GM12878 (cell line): ENCODE measurements at regions not wholly inside any gene's neighbourhood (a gene's known extent, or its start where the extent isn't known, plus 50 kb on each side); places are given as distances from the start of the nearest gene placed in this dataset.

ENCODE experiments used
- ATAC-seq: fragments of 200-7000 bp; cut with Tn5 transposase; 3 replicates; pipeline ENCODE4 v1.9.1; 2020; ENCODE audit warnings: mild to moderate bottlenecking, moderate library complexity
- BruUV-seq: library from RNA; stranded (reverse); fragments of 400-500 nt; replicated peaks from 2 replicates; lab custom pipeline; 2021; lab: Mats Ljungman, UMichigan
- CTCF ChIA-PET: fragments of 300-600 bp; sonication (Branson Sonifier 250); formaldehyde crosslinking; extraction: SDS; loops from one replicate; lab custom pipeline; 2021; ENCODE audit warnings: inconsistent platforms; lab: Yijun Ruan, JAX
- POLR2A ChIA-PET: fragments of 350-600 bp; formaldehyde crosslinking; extraction: SDS; loops from one replicate; lab custom pipeline; 2021; ENCODE audit warnings: inconsistent platforms; lab: Charles Lee
- RAD21 ChIA-PET: fragments of 300-600 bp; sonication (Branson Sonifier 250); formaldehyde crosslinking; loops from one replicate; lab custom pipeline; 2023; ENCODE audit warnings: antibody characterized with exemption; ENCODE audit not compliant: unreplicated experiment; lab: Charles Lee
- SMC1A ChIA-PET: fragments of 300-600 bp; sonication (Branson Sonifier 250); formaldehyde crosslinking; loops from one replicate; lab custom pipeline; 2023; ENCODE audit not compliant: unreplicated experiment, uncharacterized antibody; lab: Charles Lee
- DNase-seq: peaks from one replicate; pipeline ENCODE4 v3.0.0-alpha.2; 2011; ENCODE audit warnings: low read depth, low spot score
- FAIRE-seq: peaks from 3 replicates; lab custom pipeline; 2011; peaks lifted over from hg19 to GRCh38; lab: Jason Lieb, UNC
- H2AFZ ChIP-seq: 2 replicates; pipeline ENCODE4 v1.6.0; 2011; ENCODE audit warnings: low read depth, low read length, control low read depth; ENCODE audit not compliant: control insufficient read depth
- H3K27ac ChIP-seq: 2 replicates; pipeline ENCODE4 v1.5.1; 2011; ENCODE audit warnings: control low read depth; ENCODE audit not compliant: control insufficient read depth, insufficient read depth
- H3K27me3 ChIP-seq, 2 experiments: replicated peaks in 1 of 2; 2 replicates each; pipeline versions ENCODE4 v1.6.0 to v1.6.1; 2011; ENCODE audit warnings: low read length in 1 of 2; ENCODE audit not compliant: control insufficient read depth in 2 of 2, insufficient read depth in 2 of 2
- H3K36me3 ChIP-seq, 2 experiments: 2 replicates each; pipeline ENCODE4 v1.5.1; 2011; ENCODE audit warnings: low read length in 1 of 2; ENCODE audit not compliant: control insufficient read depth in 2 of 2, insufficient read depth in 2 of 2
- H3K4me1 ChIP-seq: 2 replicates; pipeline ENCODE4 v1.6.1; 2011; ENCODE audit warnings: mild to moderate bottlenecking, low read length, moderate library complexity, mixed read lengths; ENCODE audit not compliant: control insufficient read depth, insufficient read depth
- H3K4me2 ChIP-seq: 2 replicates; pipeline ENCODE4 v1.6.0; 2011; ENCODE audit warnings: control low read depth; ENCODE audit not compliant: control insufficient read depth, insufficient read depth
- H3K4me3 ChIP-seq: fragments of 200-600 bp; sonication (generic); 2 replicates; pipeline ENCODE4 v1.5.1; 2016
- H3K79me2 ChIP-seq: 2 replicates; pipeline ENCODE4 v1.6.0; 2011; ENCODE audit warnings: low read length; ENCODE audit not compliant: control insufficient read depth, insufficient read depth
- H3K9ac ChIP-seq: 2 replicates; pipeline ENCODE4 v1.8.0; 2011; ENCODE audit warnings: low read length, control low read depth, mixed read lengths; ENCODE audit not compliant: control insufficient read depth, insufficient read depth
- H3K9me3 ChIP-seq: replicated peaks from 3 replicates; pipeline ENCODE4 v1.5.1; 2011; ENCODE audit warnings: mild to moderate bottlenecking, low read length; ENCODE audit not compliant: control insufficient read depth, insufficient read depth
- H4K20me1 ChIP-seq: 2 replicates; pipeline ENCODE4 v1.6.0; 2011; ENCODE audit not compliant: control insufficient read depth, insufficient read depth
- ATF7 ChIP-seq: fragments of 450-650 bp; IDR thresholded peaks from 2 replicates; pipeline ENCODE4 v1.6.1; 2016; ENCODE audit warnings: low read depth, mild to moderate bottlenecking
- CREB1 ChIP-seq: IDR thresholded peaks from 2 replicates; pipeline ENCODE4 v1.6.1; 2012; ENCODE audit warnings: low read depth, mild to moderate bottlenecking, inconsistent platforms
- CREM ChIP-seq: IDR thresholded peaks from 2 replicates; pipeline ENCODE4 v1.6.1; 2014; ENCODE audit warnings: antibody characterized with exemption, low read depth
- KAT2A ChIP-seq: conservative IDR thresholded peaks from 2 replicates; pipeline ENCODE4 v1.6.1; 2011; ENCODE audit warnings: low read depth, low read length; ENCODE audit not compliant: control insufficient read depth
- MEF2A ChIP-seq: IDR thresholded peaks from 2 replicates; pipeline ENCODE4 v1.6.1; 2011; ENCODE audit warnings: low read depth, mild to moderate bottlenecking, low read length, moderate library complexity; ENCODE audit not compliant: insufficient read depth
- MYC ChIP-seq: IDR thresholded peaks from 2 replicates; pipeline ENCODE4 v1.6.1; 2011; ENCODE audit warnings: mild to moderate bottlenecking, low read length, moderate library complexity, inconsistent platforms; ENCODE audit not compliant: insufficient read depth, insufficient replicate concordance, insufficient read length, severe bottlenecking
- RELA ChIP-seq: fragments of 450-650 bp; IDR thresholded peaks from 2 replicates; pipeline ENCODE4 v1.8.0; 2014; ENCODE audit warnings: borderline replicate concordance; ENCODE audit not compliant: partially characterized antibody
- RFX5 ChIP-seq: IDR thresholded peaks from 2 replicates; pipeline ENCODE4 v1.6.1; 2011; ENCODE audit warnings: low read depth, low read length, improper control_type of control experiment
- SREBF2 ChIP-seq: IDR thresholded peaks from 2 replicates; pipeline ENCODE4 v1.6.1; 2012; ENCODE audit warnings: mild to moderate bottlenecking, low read length
- SRF ChIP-seq, 2 experiments: IDR thresholded peaks; 2 replicates each; pipeline ENCODE4 v1.6.1; 2011; ENCODE audit warnings: low read depth in 2 of 2, low read length in 2 of 2, mild to moderate bottlenecking in 1 of 2, moderate library complexity in 1 of 2
- SUZ12 ChIP-seq: fragments of 200-600 bp; sonication (generic); IDR thresholded peaks from one replicate; pipeline ENCODE4 v1.6.1; 2018; ENCODE audit warnings: antibody characterized with exemption, mild to moderate bottlenecking; ENCODE audit not compliant: unreplicated experiment
- YY1 ChIP-seq: IDR thresholded peaks from 2 replicates; pipeline ENCODE4 v1.6.1; 2011; ENCODE audit warnings: low read depth, mild to moderate bottlenecking, low read length
- ZNF384 ChIP-seq: IDR thresholded peaks from 2 replicates; pipeline ENCODE4 v1.6.1; 2012; ENCODE audit warnings: low read depth, mild to moderate bottlenecking, low read length, improper control_type of control experiment, borderline replicate concordance
- WGBS: methylation state at CpG from one replicate; pipeline ENCODE4 v1.1.6; 2016; ENCODE audit warnings: low lambda C conversion rate; ENCODE audit not compliant: insufficient replicate concordance, insufficient coverage; ENCODE audit errors: missing lambda C conversion rate; 5-methylcytosine and 5-hydroxymethylcytosine counted together
- in situ Hi-C: fragments of 300-500 bp; cut with MboI; formaldehyde crosslinking; loops from 9 replicates; pipeline ENCODE4 v1.14.3; 2018; ENCODE audit warnings: mixed read lengths
- intact Hi-C: fragments of 100-400 bp; cut with micrococcal nuclease; formaldehyde crosslinking; loops from one replicate; pipeline ENCODE4 v1.14.2; 2022; ENCODE audit not compliant: unreplicated experiment
- TF ChIP-seq, protein P1 (sequence below): IDR thresholded peaks from 2 replicates; pipeline ENCODE4 v1.6.1; 2011; ENCODE audit warnings: mild to moderate bottlenecking, low read depth, low read length, moderate library complexity; ENCODE audit not compliant: insufficient replicate concordance
- TF ChIP-seq, protein P2 (sequence below), 3 experiments: IDR thresholded peaks in 2 of 3; conservative IDR thresholded peaks in 1 of 3; 2 replicates each; pipeline ENCODE4 v1.5.1; 2011; ENCODE audit warnings: low read depth in 3 of 3, low read length in 3 of 3, mild to moderate bottlenecking in 3 of 3, control low read depth in 2 of 3, moderate library complexity in 2 of 3, inconsistent platforms in 1 of 3, mixed read lengths in 1 of 3; ENCODE audit not compliant: control insufficient read depth in 2 of 3, insufficient read depth in 1 of 3; ENCODE audit errors: extremely low read depth in 1 of 3

DNA sequence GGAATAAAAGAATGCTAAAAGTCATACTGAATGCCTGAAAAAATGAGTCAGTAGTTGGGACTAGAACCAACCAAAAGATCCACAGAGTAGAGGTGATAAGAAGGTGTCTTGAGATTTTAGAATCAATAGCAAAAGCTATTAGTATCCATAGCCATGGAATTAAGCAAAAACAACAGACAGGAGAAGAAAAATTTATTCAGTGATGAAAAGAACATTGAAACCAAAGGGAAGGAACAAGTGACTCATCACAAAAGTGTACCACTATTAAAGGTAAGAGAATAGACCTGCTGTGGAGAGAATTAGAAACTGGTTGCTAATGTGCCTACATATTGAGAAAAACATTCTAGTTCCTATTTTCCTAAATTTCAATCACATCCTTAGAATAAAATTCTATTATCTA lies 182.0 kb upstream of the NEIL3 start (continued):
- TF ChIP-seq RFX5 = no peak

- Histone ChIP-seq H3K27me3 (no peaks in the 10 kb centered on the region), H3K27ac (no peak overlapping the region), H3K4me1 (no peaks in the 10 kb centered on the region), H3K4me2 (no peak overlapping the region), H3K9ac (no peak overlapping the region), H3K36me3 (no peaks in the 10 kb centered on the region), H4K20me1 (no peaks in the 10 kb centered on the region), H3K79me2 (no peaks in the 10 kb centered on the region), H2AFZ (no peak overlapping the region), H3K9me3 (no peaks in the 10 kb centered on the region), H3K4me3 (no peak overlapping the region)
- intact Hi-C loops (no loop called here), in situ Hi-C loops (no loop called here)
- FAIRE-seq = no peak
- no TSS peak for BruUV-seq
- 0% methylated on average over 1 of the region's 1 CpG for WGBS
- ATAC-seq = no peak
- ChIA-PET POLR2A (no interaction called here), CTCF (no interaction called here), RAD21 (no interaction called here), SMC1A (interaction anchor here (0.7 kb wide), 1 partner anchor 170 kb away, joined by 3 read pairs; no protein-coding TSS in a partner anchor)
- no peak for DNase-seq
- TF ChIP-seq SRF (IDR thresholded peaks at IDR 0.05; ENCODE audit: low read depth in 2 of 2, low read length in 2 of 2) = no peak
- TF ChIP-seq ZNF384 = no peak
- no peak for TF ChIP-seq RELA
- TF ChIP-seq SUZ12 = no peak
- TF ChIP-seq CREM = no peak
- no peak for TF ChIP-seq KAT2A
- TF ChIP-seq MEF2A = no peak
- no peak for TF ChIP-seq YY1
- no peak for TF ChIP-seq ATF7
- TF ChIP-seq, protein P1, sequence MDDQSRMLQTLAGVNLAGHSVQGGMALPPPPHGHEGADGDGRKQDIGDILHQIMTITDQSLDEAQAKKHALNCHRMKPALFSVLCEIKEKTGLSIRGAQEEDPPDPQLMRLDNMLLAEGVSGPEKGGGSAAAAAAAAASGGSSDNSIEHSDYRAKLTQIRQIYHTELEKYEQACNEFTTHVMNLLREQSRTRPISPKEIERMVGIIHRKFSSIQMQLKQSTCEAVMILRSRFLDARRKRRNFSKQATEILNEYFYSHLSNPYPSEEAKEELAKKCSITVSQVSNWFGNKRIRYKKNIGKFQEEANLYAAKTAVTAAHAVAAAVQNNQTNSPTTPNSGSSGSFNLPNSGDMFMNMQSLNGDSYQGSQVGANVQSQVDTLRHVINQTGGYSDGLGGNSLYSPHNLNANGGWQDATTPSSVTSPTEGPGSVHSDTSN = no peak
- TF ChIP-seq SREBF2 = no peak
- TF ChIP-seq MYC = no peak
- TF ChIP-seq, protein P2, sequence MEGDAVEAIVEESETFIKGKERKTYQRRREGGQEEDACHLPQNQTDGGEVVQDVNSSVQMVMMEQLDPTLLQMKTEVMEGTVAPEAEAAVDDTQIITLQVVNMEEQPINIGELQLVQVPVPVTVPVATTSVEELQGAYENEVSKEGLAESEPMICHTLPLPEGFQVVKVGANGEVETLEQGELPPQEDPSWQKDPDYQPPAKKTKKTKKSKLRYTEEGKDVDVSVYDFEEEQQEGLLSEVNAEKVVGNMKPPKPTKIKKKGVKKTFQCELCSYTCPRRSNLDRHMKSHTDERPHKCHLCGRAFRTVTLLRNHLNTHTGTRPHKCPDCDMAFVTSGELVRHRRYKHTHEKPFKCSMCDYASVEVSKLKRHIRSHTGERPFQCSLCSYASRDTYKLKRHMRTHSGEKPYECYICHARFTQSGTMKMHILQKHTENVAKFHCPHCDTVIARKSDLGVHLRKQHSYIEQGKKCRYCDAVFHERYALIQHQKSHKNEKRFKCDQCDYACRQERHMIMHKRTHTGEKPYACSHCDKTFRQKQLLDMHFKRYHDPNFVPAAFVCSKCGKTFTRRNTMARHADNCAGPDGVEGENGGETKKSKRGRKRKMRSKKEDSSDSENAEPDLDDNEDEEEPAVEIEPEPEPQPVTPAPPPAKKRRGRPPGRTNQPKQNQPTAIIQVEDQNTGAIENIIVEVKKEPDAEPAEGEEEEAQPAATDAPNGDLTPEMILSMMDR (IDR thresholded peaks at IDR 0.05 in 2 of 3, conservative IDR thresholded peaks at IDR 0.05 in 1 of 3; ENCODE audit: control insufficient read depth in 2 of 3, extremely low read depth in 1 of 3, insufficient read depth in 1 of 3, low read depth in 3 of 3, low read length in 3 of 3) = no peak
- no peak for TF ChIP-seq CREB1
Measured at GRCh38 chr4:177128306-177128705, 181.4 kb upstream of the NEIL3 start.
